ENCODE measurements at regions not wholly inside any gene's neighbourhood (a gene's known extent, or its start where the extent isn't known, plus 50 kb on each side); places are given as distances from the start of the nearest gene placed in this dataset.
A peak's percentile ranks its signal among the peaks of the same experiment; 100 is the strongest.

DNA sequence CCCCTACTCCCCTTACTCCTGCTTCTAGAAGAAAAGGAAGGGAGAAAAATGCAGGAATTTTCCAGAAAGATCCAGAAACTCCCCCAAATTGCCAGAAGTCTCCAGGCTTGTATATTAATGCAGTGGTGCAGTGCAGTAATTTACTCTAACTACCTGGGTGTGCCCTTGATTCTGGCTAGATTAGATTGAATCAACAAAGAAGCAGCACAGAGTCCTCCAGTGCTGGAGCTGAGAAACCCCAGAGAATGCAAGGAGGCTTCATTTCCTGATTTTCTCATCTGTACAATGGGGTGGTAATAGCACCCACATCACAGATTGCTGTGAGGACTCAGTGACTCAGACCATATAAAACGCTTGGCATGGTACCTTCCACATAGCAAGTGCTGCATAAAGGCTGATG is 247.3 kb upstream of the RPL38 start:
- DNase-seq (ENCODE audit: low read depth) = no peak

DNA sequence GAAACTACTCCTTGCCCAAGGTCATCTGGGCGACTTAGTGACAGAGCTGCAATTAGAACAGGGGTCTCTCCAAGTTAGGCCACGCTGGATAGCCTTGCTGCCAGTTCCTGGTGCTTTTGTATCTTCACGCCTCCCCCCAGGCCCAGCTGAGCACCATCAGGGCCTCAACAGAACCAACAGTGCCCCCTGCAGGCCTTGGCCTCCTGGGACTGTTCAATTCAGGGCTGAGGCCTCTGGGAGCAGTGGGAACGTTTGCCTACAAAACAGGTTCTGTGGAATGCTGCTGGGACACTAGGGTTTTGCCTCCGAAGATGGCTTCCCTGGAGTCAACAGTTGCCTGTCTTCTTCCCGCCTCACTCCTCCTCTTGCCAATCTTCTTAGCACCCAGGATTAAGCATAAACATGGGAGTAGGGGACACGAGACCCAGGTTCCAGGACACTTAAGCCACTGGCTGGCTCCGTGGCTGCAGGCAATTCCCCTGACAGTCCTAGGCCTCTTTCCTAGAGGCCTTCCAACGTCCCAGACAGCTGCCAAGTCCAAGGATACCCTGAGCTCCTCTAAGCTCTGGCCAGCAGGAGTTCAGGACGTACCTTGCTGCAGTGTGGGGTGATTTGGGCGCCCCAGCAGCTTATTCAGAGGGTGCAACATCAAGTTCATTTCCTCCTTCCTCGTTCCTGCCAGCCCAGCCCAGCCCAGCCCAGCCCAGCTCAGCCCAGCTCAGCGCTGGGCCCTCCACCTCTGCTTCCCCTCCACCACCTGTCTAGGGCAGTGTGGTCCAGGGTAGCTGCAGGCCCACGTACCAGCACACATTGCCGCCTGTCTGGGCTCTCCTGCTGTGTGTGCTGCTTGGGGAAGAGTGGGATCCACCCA is 246.6 kb upstream of the RPL38 start:
- DNase-seq (ENCODE audit: low read depth) = peak; percentile 36

DNA sequence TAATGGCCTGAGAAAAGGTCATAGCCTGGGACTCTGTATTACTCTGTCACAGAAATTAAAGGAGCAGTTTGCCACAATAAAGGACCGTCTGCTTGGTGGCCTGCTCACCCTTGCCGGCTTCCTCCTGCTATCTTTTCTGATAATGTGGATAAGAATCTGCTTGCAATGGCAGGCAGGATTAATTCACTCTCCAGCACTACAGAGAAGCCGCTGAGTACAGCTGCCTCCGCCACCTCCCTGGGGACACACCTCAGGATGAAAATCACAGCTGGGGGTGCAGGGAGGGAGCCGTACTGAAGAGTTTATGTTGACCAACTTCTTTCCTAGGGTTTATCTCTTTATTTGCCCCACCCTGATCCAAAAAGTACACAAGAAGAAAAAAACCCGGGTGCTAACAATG is 245.9 kb upstream of the RPL38 start:
- no peak for DNase-seq (ENCODE audit: low read depth)

DNA sequence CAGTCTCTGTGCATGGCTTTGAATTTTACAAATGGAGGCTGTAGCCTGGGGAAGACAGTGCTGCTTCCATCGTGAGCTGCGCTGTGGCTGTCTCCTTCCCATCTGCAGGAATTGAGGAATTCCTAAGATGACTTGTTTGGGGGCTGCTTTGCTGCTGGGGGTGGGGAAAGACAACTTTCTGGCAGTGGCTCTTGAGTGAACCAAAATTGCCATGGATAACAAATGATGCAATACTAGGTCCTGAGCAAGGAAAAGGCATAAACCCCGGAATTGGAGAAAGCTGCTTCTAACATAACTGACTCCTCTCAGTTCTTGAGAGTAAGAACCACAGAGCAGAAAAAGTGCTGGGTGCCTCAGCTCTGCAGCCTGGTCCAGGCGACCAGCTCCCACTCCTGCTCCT is 245.0 kb upstream of the RPL38 start:
- no peak for DNase-seq (ENCODE audit: low read depth)

DNA sequence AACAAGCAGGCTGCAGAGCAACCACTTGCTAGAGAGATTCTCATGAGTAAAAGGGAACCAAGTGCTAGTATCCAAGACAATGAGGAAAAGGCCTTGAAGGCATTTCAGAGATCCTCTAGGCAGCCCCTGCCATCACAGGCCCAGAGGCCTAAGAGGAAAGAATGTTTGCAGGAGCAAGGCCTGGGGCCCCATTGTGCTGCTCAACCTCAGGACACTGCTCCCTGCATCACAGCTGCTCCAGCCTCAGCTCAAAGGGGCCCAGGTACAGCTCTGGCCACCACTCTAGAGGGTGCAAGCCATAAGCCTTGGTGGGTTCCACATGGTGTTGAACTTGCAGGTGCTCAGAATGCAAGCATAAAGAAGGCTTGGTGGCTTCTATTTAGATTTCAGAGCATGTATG is 243.0 kb upstream of the RPL38 start:
- no peak for DNase-seq (ENCODE audit: low read depth)

DNA sequence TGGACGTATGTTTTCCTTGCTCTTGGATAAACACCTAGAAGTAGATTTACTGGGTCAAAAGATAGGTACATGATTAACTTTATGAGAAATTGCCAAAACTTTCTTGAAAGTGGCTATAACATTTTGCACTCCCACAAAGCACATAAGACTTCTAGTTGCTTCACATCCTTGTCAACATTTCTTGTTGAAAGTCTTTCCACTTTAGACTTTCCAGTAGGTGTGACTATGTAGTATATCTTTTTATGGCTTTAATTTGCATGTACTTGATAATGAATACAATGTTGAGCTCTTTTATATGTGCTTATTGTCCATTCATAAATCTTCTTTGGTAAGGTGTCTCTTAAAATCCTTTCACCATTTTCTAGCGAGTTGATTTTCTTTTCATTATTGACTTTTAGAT is 241.2 kb upstream of the RPL38 start:
- no peak for DNase-seq (ENCODE audit: low read depth)

DNA sequence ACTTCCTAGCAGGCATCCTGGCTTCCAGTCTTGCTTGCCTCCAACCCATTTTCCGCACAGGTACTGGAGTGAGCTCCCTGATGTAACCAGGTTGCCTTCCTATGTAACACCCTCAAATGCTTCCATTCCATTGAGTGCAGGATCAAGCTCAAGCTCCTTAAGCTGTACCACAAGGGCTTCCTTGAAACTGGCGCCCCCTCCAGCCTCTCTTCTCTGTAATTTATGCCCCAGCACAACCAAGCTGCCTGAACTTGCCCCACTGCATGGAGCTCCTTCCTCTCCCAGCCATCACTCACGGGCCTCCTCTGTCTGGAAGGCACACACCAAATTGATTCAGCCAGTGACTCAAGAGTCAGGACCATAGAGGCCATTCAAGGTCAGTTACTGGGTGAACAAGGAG is 234.8 kb upstream of the RPL38 start:
- DNase-seq (ENCODE audit: low read depth) = no peak

DNA sequence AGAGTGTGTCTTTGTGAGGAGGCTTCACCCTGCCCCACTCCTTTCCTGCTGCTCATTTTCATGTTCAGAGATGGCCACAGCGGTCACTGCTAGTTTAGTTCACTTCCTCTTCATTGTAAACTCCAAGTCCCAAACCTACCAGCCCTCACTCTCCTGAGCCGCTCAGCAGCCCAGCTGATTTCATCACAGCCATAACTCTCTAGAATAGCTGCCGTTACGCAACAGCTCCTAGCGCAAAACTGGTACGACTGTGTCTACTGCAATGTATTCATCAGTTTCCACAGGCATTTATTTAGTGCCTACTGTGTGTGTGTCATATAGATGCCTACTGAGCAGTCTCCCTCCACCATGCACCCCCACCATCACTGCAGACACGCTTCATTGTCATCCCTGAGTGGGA is 233.5 kb upstream of the RPL38 start:
- no peak for DNase-seq (ENCODE audit: low read depth)

DNA sequence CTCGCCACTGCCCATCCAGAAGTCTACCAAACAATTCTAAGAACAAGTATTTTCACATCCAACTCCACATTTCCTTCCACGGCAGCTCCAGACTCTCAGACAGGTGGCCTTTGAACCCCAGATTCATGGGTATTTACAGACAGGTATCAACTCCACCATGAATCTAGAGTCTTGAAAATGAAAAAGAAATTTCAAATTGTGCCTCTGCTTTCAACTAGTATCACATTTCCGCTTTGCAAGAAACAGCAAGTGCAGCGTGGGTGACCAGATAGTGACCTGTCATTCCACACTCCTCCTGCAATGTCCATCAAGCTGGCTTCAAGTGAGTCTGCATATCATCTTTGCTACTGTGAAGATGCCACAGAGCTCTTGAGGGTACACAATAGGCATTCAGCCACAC is 232.4 kb upstream of the RPL38 start:
- no peak for DNase-seq (ENCODE audit: low read depth)

DNA sequence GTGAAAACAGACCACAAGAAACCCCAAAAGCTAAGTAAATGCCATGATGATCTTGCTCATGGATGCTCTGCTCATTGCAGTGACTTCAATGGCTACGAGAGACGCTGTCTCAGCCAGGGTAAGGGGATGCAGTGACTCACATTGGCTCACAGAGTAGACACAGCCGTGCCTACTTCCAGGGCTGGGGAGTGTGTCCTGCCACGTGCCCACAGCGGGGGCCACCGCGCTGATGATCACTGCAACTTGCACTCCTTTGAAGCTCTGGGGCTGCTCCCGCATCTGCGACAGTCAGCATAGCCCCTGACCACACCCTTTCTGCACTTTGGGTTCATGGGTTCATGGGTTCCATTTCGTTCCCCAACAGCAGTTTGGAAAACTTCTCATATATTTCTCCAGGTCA is 231.4 kb upstream of the RPL38 start:
- no peak for DNase-seq (ENCODE audit: low read depth)

DNA sequence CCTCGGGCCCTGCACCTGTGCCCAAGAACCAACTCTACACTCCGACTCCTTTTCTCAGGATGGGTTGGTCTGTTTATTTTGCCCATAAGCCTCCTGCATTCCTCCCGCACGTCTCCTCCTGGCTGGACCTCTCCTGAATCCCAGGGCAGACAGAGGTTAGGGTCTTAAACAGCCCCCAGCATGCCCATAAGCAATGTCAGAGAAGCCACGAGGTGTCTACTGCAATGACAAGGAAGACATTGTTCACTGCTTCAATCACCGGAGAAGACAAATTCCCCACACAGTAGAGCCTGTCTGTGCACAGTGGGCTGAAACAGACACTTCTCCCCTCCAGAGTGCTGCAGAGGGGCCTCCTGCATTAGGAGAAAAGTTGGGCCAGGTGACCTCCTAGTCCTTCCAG is 230.6 kb upstream of the RPL38 start:
- no peak for DNase-seq (ENCODE audit: low read depth)

DNA sequence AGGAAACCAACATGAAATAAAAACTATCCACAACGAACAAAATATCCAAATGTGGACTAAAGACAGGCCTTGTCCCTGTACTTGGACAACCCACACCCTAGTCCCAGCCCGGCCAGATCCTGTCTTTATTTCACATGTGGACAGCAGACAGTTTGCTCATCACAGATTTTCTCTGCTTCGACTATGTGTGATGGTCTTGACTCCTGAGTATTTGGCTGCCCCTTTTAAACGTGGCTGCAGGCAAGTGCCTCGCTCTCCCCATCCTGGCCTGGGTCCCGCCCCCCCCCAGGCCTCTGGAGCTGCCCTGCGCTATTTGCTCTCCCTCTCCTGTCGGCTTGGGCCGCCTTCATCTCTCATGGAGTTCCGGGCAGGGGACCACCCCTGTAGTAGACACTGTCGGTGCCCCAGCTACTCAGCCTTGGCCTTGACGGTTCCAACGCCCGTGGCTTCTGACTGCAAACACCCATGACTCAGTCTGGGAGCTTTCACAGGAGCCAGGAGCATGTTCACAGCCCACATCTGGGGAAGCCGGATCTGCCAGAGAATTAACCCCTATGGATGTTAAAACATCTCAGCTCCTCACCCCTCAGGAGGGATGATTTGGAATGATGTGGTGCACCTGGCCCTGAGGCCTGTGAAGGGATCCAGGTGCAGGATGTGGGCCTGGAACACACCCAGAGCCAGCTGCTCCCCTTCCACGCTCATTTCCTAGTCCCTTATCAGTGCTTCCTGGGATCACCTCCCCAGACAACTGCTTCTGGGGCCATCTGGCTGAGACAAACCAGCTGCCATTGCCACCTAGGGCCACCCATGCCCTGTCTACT is 229.7 kb upstream of the RPL38 start:
- DNase-seq (ENCODE audit: low read depth) = no peak

DNA sequence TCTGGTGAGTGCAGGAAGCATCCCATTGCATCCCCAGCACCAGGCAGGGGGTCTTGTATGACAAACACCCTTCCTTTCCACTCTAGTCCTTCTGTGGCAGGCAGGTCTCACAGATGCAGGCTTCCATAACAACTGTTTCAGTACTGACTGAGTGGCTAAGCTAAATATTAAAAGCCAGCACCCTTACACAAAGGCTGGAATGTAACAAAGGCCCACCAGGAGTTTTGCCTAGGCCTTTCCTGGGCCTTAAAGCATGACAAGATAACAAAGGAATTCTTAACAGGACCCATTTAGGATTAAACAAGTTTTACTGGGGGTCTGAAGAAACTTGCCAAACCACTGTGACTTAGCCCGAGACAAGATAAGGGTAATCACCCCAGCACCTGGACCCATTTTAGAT is 228.9 kb upstream of the RPL38 start:
- DNase-seq (ENCODE audit: low read depth) = no peak

DNA sequence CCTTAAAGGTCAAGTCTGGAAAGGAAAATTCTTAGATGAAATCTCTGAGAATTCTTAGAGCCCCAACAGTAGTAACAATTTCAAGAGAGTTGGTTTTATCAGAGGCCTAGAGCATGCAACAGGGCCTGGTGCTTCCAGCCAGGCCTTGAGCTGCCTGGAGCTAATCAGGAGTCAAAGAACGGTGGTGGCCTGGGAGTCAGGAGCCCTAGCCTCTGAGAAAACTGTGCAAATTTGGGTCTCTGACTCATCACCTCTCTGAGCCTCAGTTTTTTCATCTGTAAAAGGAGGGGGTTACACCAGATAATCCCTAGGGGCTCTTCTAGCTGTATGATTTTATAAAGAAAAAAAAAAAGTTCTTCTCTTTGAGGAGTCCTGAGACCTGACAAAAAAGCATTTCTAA is 227.3 kb upstream of the RPL38 start:
- no peak for DNase-seq (ENCODE audit: low read depth)

DNA sequence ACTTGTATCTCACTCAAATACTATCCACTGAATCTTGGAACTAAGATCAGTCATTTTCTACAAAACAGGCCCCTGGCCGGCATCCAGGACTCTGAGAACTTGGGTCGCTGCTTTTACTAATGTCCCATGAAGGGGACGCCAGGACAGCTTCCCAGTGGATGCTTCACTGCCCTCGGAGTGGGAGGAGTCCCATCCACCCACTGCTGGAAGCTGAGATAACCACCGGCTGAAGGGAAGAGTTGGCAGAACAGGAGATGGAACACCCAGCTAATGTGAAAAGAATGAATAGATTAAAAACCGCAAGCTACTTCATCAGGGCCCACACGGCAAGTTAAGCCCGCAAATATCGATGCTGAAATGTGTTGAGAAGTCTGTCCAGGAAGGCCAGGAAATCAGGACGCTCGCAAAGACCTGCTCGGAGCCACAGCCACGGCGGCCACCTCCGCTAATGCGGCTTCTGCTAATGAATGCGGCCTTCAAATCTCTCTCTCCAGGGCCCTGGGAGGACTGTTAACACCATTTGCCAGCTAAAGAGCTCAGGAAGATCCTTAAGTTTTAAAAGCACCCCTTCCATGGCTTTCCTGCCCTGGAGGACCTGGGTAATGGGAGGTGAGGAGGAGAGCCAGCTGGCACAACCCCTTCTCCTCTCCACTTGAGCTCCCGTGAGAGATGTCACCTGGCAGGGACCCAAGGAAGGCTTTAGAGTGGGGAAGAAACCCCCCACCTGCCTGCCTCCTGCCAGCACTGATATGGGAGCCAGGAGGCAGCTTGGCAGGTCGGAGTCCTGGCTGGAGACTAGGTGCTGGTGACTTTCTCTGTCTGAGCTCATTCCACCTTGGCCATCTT is 226.6 kb upstream of the RPL38 start:
- DNase-seq (ENCODE audit: low read depth) = no peak

DNA sequence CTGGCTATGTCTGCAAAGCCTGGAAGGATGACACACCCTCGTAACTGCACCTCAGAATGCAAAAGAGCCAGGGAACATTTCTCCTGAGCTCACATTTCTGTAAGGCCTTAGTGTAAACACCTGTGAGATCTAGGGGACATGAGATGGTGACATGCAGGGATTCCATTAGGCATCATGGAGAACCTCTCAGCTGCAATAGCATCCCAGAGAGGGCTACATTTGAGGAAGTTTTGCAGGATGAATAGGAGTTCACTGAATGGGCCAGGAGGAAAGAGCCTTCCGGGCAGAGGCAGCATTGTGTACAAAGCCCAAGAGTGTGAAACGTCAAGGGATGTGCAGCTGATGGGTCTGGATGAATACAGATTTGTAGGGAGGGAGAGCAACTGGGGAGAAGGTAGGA is 223.0 kb upstream of the RPL38 start:
- no peak for DNase-seq (ENCODE audit: low read depth)

DNA sequence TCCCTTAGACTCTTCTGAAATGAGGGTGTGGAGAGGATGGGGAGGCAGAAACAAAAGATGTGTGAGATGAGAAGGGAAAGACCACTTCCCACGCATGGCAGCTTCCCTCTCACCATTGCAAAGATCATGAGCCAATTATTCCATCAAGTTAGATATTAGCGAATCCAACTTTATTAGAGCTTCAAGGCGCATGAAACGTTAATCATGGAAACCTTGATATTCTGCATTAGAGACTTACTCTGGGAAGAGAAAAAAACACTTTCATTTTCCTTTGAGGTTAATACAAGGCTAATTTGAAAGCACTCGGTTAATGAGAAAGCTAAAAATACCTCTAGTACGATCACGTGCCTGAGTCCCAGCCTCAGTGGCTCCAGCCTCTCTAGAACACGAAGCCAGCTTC is 220.6 kb upstream of the RPL38 start:
- DNase-seq (ENCODE audit: low read depth) = no peak

DNA sequence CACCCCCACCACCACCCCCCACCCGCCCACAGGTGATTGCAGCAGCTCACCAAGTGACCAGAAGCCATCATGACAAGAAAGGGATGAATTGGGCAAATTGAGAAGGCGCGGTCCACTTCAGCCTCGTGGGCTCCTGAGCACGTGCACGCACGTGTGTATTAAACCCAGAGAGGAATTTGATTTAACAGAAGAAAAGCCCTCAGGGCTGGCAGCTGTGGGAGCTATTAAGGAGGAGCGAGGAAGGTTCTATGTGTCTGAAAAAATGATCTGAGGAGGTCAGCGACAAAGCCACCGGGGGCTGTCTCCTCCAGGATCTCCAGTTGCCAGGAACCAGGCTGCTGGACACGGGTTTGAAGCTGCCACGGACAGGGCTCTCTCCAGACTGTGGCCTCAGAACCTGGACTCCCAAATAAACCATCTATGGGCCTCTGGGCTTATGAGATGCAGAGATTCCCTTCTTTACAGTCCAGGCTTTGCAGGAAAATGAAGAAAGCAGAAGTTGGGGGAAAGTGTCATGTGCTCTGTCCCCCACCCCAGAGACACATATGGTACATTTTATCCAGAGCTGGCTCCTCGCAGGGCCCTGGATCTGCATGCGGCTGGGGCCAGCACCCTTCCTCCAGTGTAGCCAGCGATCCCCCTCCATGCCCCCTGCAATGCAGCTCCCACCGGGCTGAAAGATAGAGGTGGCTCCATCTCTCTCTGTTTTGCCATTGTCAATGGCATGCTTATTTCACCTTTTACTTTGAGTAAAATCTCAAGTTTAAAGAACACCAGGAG is 219.7 kb upstream of the RPL38 start:
- no peak for DNase-seq (ENCODE audit: low read depth)

DNA sequence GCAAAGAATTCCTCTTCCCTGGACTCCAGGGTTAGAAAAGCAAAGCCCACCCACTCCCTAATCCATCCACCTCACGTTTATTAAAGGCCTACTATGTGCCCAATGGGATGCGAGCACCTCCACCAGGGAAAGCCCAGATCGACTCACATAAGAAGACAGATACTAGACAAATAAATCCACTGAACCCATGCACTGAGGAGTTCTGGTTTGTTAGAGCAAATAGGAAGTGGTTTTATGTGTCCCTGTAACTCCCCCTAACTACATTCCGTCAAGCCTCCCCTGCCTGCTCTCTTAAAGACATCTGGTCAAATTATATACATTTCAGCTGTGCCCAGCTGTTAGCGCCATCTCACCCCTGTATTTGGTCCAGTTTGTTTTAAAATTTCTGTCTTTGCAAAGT is 218.5 kb upstream of the RPL38 start:
- DNase-seq (ENCODE audit: low read depth) = no peak

DNA sequence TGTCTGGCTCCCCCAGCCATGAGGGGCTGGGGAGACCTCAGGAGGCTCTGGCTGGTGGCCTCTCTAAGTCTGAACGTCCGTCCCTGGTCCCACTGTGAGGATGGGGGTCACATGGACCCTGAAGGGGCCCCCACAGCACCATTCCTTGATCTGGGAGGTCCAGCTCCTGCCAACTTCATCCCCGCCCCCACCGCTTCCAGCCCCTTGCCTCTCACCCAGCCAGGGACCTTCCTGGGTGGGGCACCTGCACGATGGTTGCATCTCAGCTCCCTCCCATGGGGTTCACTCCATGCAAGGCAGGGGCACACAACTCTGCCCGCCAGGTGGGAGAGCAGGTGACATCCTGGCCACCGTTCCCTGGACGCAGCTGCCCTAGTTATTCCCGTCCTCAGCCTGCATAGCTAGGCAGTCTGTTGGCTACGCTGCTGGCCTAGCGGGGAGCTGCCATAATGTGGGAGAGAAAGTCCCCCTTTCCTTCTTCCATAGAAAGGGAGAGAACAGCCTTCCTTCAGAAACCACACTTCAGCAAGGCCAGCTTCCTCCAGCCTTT is 217.9 kb upstream of the RPL38 start:
- DNase-seq (ENCODE audit: low read depth) = no peak

DNA sequence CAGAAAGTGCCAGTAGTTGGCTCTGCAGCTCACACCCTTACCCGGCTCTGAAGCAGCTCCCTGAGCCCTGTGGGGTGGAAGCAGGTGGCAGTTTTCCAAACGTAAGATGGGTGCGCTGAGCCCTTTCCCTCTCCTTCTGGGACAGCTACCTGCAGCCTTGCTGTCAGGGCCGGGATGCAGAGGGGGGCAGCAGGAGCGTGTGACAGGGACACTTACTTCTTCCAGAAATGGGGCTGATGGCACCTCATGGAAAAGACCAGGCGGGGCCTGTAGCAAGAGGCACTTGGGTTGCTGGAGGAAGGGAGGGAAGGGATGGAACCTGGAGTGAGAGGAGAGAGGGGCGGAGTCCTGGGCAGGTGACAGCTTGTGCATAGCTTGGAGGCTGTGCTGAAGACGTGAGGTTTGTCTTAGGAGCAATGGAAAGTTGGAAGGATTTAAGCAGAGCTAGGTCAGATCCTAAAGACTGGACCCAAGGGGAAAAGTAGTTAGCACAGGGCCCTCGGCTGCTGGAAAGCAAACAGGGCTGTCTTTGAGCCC is 216.8 kb upstream of the RPL38 start:
- DNase-seq (ENCODE audit: low read depth) = no peak

All from stimulated activated CD8-positive, alpha-beta memory T cell treated with anti-CD3 and anti-CD28 coated beads, Interleukin-4, amount 100 ng/mL, for 24 hours (primary cell).